HCT116 (cell line): ENCODE measurements at regions not wholly inside any gene's neighbourhood (a gene's known extent, or its start where the extent isn't known, plus 50 kb on each side); places are given as distances from the start of the nearest gene placed in this dataset.
A peak's percentile ranks its signal among the peaks of the same experiment; 100 is the strongest.

Source experiments
- ATAC-seq: fragments of 200-7000 bp; cut with Tn5 transposase; 2 replicates; pipeline ENCODE4 v1.9.1; 2020; ENCODE audit warnings: mild to moderate bottlenecking, moderate library complexity
- BruUV-seq: library from RNA; stranded (reverse); fragments of 400-500 nt; replicated peaks from 2 replicates; lab custom pipeline; 2021; lab: Mats Ljungman, UMichigan
- CTCF ChIA-PET: fragments of 300-600 bp; sonication (Branson Sonifier 250); formaldehyde crosslinking; loops from one replicate; lab custom pipeline; 2021; ENCODE audit warnings: antibody characterized with exemption; lab: Charles Lee
- POLR2A ChIA-PET: fragments of 300-600, 350-600 bp; sonication (Branson Sonifier 250); formaldehyde crosslinking; loops from one replicate; lab custom pipeline; 2021; ENCODE audit warnings: antibody characterized with exemption; lab: Charles Lee
- RAD21 ChIA-PET, 2 experiments: fragments of 300-600 bp; sonication (Branson Sonifier 250); formaldehyde crosslinking; loops; one replicate each; lab custom pipeline; 2023; ENCODE audit warnings: low total read pairs in 2 of 2; ENCODE audit not compliant: uncharacterized antibody in 2 of 2, unreplicated experiment in 2 of 2, low non-redundant PET in 1 of 2; lab: Charles Lee
- DNase-seq: peaks from one replicate; pipeline ENCODE4 v3.0.0-alpha.2; 2010; ENCODE audit warnings: low read depth, low spot score
- H2AFZ ChIP-seq: fragments of 200-600 bp; shearing (Covaris generic), sonication (generic); 2 replicates; pipeline ENCODE4 v1.6.1; 2017; ENCODE audit warnings: low read depth, mixed run types, mixed read lengths, antibody characterized with exemption, low read length; ENCODE audit not compliant: poor library complexity, severe bottlenecking
- H3K27ac ChIP-seq: 2 replicates; pipeline ENCODE4 v1.5.1; 2012; ENCODE audit warnings: low read depth, low read length
- H3K27me3 ChIP-seq: fragments of 200-600 bp; sonication (generic); 2 replicates; pipeline ENCODE4 v1.6.1; 2016; ENCODE audit warnings: mixed run types, low read length, mixed read lengths; ENCODE audit not compliant: insufficient read depth
- H3K36me3 ChIP-seq, 2 experiments: fragments of 200-500 bp in 1 of 2; fragments of 200-600 bp in 1 of 2; sonication (Bioruptor generic) in 1 of 2; sonication (generic) in 1 of 2; 2 replicates each; pipeline versions ENCODE4 v1.5.1 to v1.6.1; 2014 to 2016; ENCODE audit warnings: low read length in 2 of 2, inconsistent platforms in 1 of 2, mixed read lengths in 1 of 2, mixed run types in 1 of 2; ENCODE audit not compliant: insufficient read depth in 2 of 2, control insufficient read depth in 1 of 2
- H3K4me1 ChIP-seq, 2 experiments: fragments of 200-600 bp in 1 of 2; sonication (generic) in 1 of 2; 2 replicates each; pipeline versions ENCODE4 v1.5.1 to v1.6.1; 2012 to 2017; ENCODE audit warnings: low read length in 2 of 2, inconsistent platforms in 1 of 2, mild to moderate bottlenecking in 1 of 2, mixed read lengths in 1 of 2, mixed run types in 1 of 2, moderate library complexity in 1 of 2; ENCODE audit not compliant: insufficient read depth in 2 of 2, control insufficient read depth in 1 of 2
- H3K4me2 ChIP-seq: fragments of 200-600 bp; sonication (generic); 2 replicates; pipeline ENCODE4 v1.6.1; 2017; ENCODE audit warnings: mixed run types, low read length, mixed read lengths
- H3K4me3 ChIP-seq, 2 experiments: fragments of 200-600 bp in 1 of 2; sonication (generic) in 1 of 2; replicated peaks in 1 of 2; 2 replicates each; pipeline ENCODE4 v1.5.1; 2011 to 2016; ENCODE audit warnings: low read length in 2 of 2, control low read depth in 1 of 2, low read depth in 1 of 2, mild to moderate bottlenecking in 1 of 2, mixed read lengths in 1 of 2, mixed run types in 1 of 2
- H3K79me2 ChIP-seq: fragments of 200-600 bp; sonication (generic); 2 replicates; pipeline ENCODE4 v1.6.1; 2017; ENCODE audit warnings: mild to moderate bottlenecking, mixed run types, low read length, moderate library complexity, mixed read lengths; ENCODE audit not compliant: insufficient read depth
- H3K9ac ChIP-seq: fragments of 200-600 bp; sonication (generic); 2 replicates; pipeline ENCODE4 v1.6.1; 2016; ENCODE audit warnings: low read length, mixed read lengths
- H3K9me2 ChIP-seq: fragments of 200-600 bp; sonication (generic), shearing (Covaris generic); 2 replicates; pipeline ENCODE4 v1.6.1; 2017; ENCODE audit warnings: mixed run types, mild to moderate bottlenecking, moderate library complexity; ENCODE audit not compliant: insufficient read depth
- H3K9me3 ChIP-seq, 2 experiments: fragments of 200-500 bp in 1 of 2; fragments of 200-600 bp in 1 of 2; sonication (Bioruptor generic) in 1 of 2; sonication (generic) in 1 of 2; 2 replicates each; pipeline ENCODE4 v1.6.1; 2014 to 2017; ENCODE audit warnings: low read length in 2 of 2, mixed read lengths in 2 of 2, inconsistent platforms in 1 of 2, low read depth in 1 of 2, mild to moderate bottlenecking in 1 of 2, mixed run types in 1 of 2, moderate library complexity in 1 of 2; ENCODE audit not compliant: control insufficient read depth in 1 of 2, insufficient read depth in 1 of 2
- H4K20me1 ChIP-seq: fragments of 200-600 bp; sonication (generic), shearing (Covaris generic); 2 replicates; pipeline ENCODE4 v1.6.1; 2017; ENCODE audit warnings: mixed run types, mild to moderate bottlenecking, moderate library complexity; ENCODE audit not compliant: insufficient read depth
- CTCF ChIP-seq, 3 experiments: fragments of 200-600 bp in 1 of 3; sonication (generic) in 1 of 3; IDR thresholded peaks in 2 of 3; conservative IDR thresholded peaks in 1 of 3; 2 replicates each; pipeline ENCODE4 v1.5.1; 2012 to 2017; ENCODE audit warnings: low read depth in 2 of 3, low read length in 2 of 3, antibody characterized with exemption in 1 of 3, borderline replicate concordance in 1 of 3, control low read depth in 1 of 3, mild to moderate bottlenecking in 1 of 3, mixed read lengths in 1 of 3, mixed run types in 1 of 3, moderate library complexity in 1 of 3; ENCODE audit not compliant: insufficient read depth in 1 of 3
- POLR2A ChIP-seq: IDR thresholded peaks from 2 replicates; pipeline ENCODE4 v1.7.0; 2011; ENCODE audit warnings: borderline replicate concordance; ENCODE audit not compliant: insufficient read depth, insufficient read length; ENCODE audit errors: extremely low read depth
- RAD21 ChIP-seq: IDR thresholded peaks from 2 replicates; pipeline ENCODE4 v1.6.1; 2012; ENCODE audit warnings: low read depth, mild to moderate bottlenecking
- SRF ChIP-seq: IDR thresholded peaks from 2 replicates; pipeline ENCODE4 v1.6.1; 2012; ENCODE audit warnings: low read depth
- YY1 ChIP-seq: IDR thresholded peaks from 2 replicates; pipeline ENCODE4 v1.6.1; 2011; ENCODE audit warnings: low read length, low read depth, moderate library complexity, mild to moderate bottlenecking; ENCODE audit not compliant: insufficient replicate concordance; ENCODE audit errors: extremely low read depth
- ZNF274 ChIP-seq: fragments of 200-500 bp; sonication (Bioruptor generic); IDR thresholded peaks from 2 replicates; pipeline ENCODE4 v1.6.1; 2014; ENCODE audit warnings: mild to moderate bottlenecking, low read depth, low read length, inconsistent platforms
- intact Hi-C: fragments of 100-400 bp; cut with micrococcal nuclease; formaldehyde crosslinking; loops from 2 replicates; pipeline ENCODE4 v1.10.0; 2022

GRCh38 chr12:71014180-71014785, 93.7 kb upstream of the PTPRR start:
- H3K9me3 ChIP-seq: no peaks in the 10 kb centered on the region
- RAD21 ChIA-PET: interaction anchor here in 1 of 2 experiments (2.3 kb wide), 1 partner anchor 281 kb away, joined by 13 read pairs; no protein-coding TSS in a partner anchor
- no peak overlapping the region for H3K4me3 ChIP-seq
- DNase-seq (peak; percentile 51), ATAC-seq (peak; percentile 83)
- H3K9ac ChIP-seq: no peak overlapping the region
- no peaks in the 10 kb centered on the region for H3K79me2 ChIP-seq
- H3K9me2 ChIP-seq: no peaks in the 10 kb centered on the region
- BruUV-seq: no TSS peak
- H3K27ac ChIP-seq: no peak overlapping the region
- POLR2A ChIA-PET: interaction anchor here (1.0 kb wide), 1 partner anchor 281 kb away, joined by 4 read pairs; no protein-coding TSS in a partner anchor
- H2AFZ ChIP-seq: peak overlapping the region; percentile 78
- CTCF ChIA-PET: interaction anchor here (0.6 to 4.5 kb wide), 11 partner anchors 16 to 1135 kb away, joined by 3 to 68 read pairs (median 4); no protein-coding TSS in a partner anchor
- peak overlapping the region; percentile 38 for H3K4me2 ChIP-seq
- intact Hi-C loops: loop anchor here (1.0 to 5.0 kb wide), 4 partner anchors 162 to 1137 kb away; no protein-coding TSS in a partner anchor
- peak; percentile 27 for TF ChIP-seq YY1
- peak; percentile 90 for TF ChIP-seq RAD21
- no peak for TF ChIP-seq ZNF274
- TF ChIP-seq CTCF (IDR thresholded peaks at IDR 0.05 in 2 of 3, conservative IDR thresholded peaks at IDR 0.05 in 1 of 3; ENCODE audit: borderline replicate concordance in 1 of 3, insufficient read depth in 1 of 3, low read depth in 2 of 3, low read length in 2 of 3): peak; percentile 34 to 75 (median 68); a peak in 4 of 6 replicates
- no peak for TF ChIP-seq POLR2A
- TF ChIP-seq SRF: 0 out of 2 replicates have a peak, but pooled peaks have one; percentile 19
- no peaks in the 10 kb centered on the region for H4K20me1 ChIP-seq
- H3K4me1 ChIP-seq: peaks cover 0 to 5% of the 10 kb centered on the region in 2 experiments; a peak in 1 of 4 replicates
- no peaks in the 10 kb centered on the region for H3K36me3 ChIP-seq
- H3K27me3 ChIP-seq: no peaks in the 10 kb centered on the region
